ENCODE measurements at regions not wholly inside any gene's neighbourhood (a gene's known extent, or its start where the extent isn't known, plus 50 kb on each side); places are given as distances from the start of the nearest gene placed in this dataset.
"Not testable (repeated sequence)": the region's sequence is repeated elsewhere in the genome, so short reads cannot be mapped to it uniquely, and the experiment has no call there.

- no peak for DNase-seq (ENCODE audit: low read depth in 2 of 2)
These were observed 487.2 kb upstream of the TUSC1 start for GRCh38 chr9:26165426-26165825.

- no peak for DNase-seq (ENCODE audit: low read depth in 2 of 2)
These were observed 485.7 kb upstream of the TUSC1 start for GRCh38 chr9:26163931-26164330.

- no peak for DNase-seq (ENCODE audit: low read depth in 2 of 2)
These were observed 481.5 kb upstream of the TUSC1 start for GRCh38 chr9:26159575-26160392.

- no peak for DNase-seq (ENCODE audit: low read depth in 2 of 2)
These were observed 480.4 kb upstream of the TUSC1 start for GRCh38 chr9:26158631-26159150.

- DNase-seq (ENCODE audit: low read depth in 2 of 2), result no peak
These were observed 479.2 kb upstream of the TUSC1 start for GRCh38 chr9:26157411-26157810.

GRCh38 chr9:26152350-26152749 is 474.1 kb upstream of the TUSC1 start:
- DNase-seq (ENCODE audit: low read depth in 2 of 2), result no peak

GRCh38 chr9:26148128-26148527 is 469.9 kb upstream of the TUSC1 start:
- no peak for DNase-seq (ENCODE audit: low read depth in 2 of 2)

GRCh38 chr9:26145938-26146337 is 467.7 kb upstream of the TUSC1 start:
- no peak for DNase-seq (ENCODE audit: low read depth in 2 of 2)

- no peak for DNase-seq (ENCODE audit: low read depth in 2 of 2)
These were observed 464.4 kb upstream of the TUSC1 start for GRCh38 chr9:26142631-26143030.

- DNase-seq (ENCODE audit: low read depth in 2 of 2), result no peak
These were observed 464.0 kb upstream of the TUSC1 start for GRCh38 chr9:26142201-26142600.

GRCh38 chr9:26133537-26133936 is 455.3 kb upstream of the TUSC1 start:
- no peak for DNase-seq (ENCODE audit: low read depth in 2 of 2)

- no peak for DNase-seq (ENCODE audit: low read depth in 2 of 2)
These were observed 454.6 kb upstream of the TUSC1 start for GRCh38 chr9:26132746-26133312.

- peak; percentile 9 to 45 for DNase-seq (ENCODE audit: low read depth in 2 of 2)
These were observed 453.6 kb upstream of the TUSC1 start for GRCh38 chr9:26131886-26132285.

GRCh38 chr9:26129217-26129616 is 451.0 kb upstream of the TUSC1 start:
- no peak for DNase-seq (ENCODE audit: low read depth in 2 of 2)

- no peak for DNase-seq (ENCODE audit: low read depth in 2 of 2)
These were observed 447.4 kb upstream of the TUSC1 start for GRCh38 chr9:26125693-26126092.

- DNase-seq (ENCODE audit: low read depth in 2 of 2), result not testable (repeated sequence)
These were observed 437.8 kb upstream of the TUSC1 start for GRCh38 chr9:26116085-26116484.

GRCh38 chr9:26112724-26113123 is 434.5 kb upstream of the TUSC1 start:
- DNase-seq (ENCODE audit: low read depth in 2 of 2), result no peak

GRCh38 chr9:26086396-26086795 is 408.2 kb upstream of the TUSC1 start:
- DNase-seq (ENCODE audit: low read depth in 2 of 2), result no peak

- no peak for DNase-seq (ENCODE audit: low read depth in 2 of 2)
These were observed 403.6 kb upstream of the TUSC1 start for GRCh38 chr9:26081847-26082246.

GRCh38 chr9:26078706-26079105 is 400.5 kb upstream of the TUSC1 start:
- DNase-seq (ENCODE audit: low read depth in 2 of 2), result no peak

- no peak for DNase-seq (ENCODE audit: low read depth in 2 of 2)
These were observed 399.6 kb upstream of the TUSC1 start for GRCh38 chr9:26077860-26078259.

GRCh38 chr9:26067608-26068007 is 389.4 kb upstream of the TUSC1 start:
- no peak for DNase-seq (ENCODE audit: low read depth in 2 of 2)

- no peak for DNase-seq (ENCODE audit: low read depth in 2 of 2)
These were observed 388.0 kb upstream of the TUSC1 start for GRCh38 chr9:26066237-26066636.
